GM10266 (cell line): ENCODE measurements at regions not wholly inside any gene's neighbourhood (a gene's known extent, or its start where the extent isn't known, plus 50 kb on each side); places are given as distances from the start of the nearest gene placed in this dataset.

ENCODE experiments used
- DNase-seq: peaks from one replicate; pipeline ENCODE4 v3.0.0; 2012; ENCODE audit errors: extremely low spot score
- TF ChIP-seq, protein P1 (sequence below): IDR thresholded peaks from 2 replicates; pipeline ENCODE4 v1.5.1; 2012; ENCODE audit warnings: mild to moderate bottlenecking, low read depth; ENCODE audit not compliant: control insufficient read depth, insufficient read depth; ENCODE audit errors: missing control alignments

DNA sequence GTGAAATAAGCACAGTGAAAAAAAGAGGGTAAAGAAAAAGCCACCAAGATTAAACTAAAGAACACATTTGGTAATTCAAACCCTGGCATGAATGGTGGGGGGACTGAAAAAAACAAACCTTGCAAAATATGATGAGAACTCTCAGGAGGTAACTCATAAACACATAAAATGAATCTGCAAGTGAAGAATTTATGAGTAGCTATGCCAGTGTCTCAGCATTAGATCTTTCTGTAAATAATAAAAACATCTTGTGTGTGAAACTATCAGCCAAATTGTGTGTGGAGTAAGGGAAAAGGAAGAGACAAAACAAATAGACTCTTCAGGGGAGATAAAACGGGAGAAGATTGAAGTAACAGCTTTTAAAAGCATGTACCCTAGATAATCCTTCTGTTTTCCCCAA lies 129.6 kb upstream of the SPEF2 start:
- TF ChIP-seq, protein P1, sequence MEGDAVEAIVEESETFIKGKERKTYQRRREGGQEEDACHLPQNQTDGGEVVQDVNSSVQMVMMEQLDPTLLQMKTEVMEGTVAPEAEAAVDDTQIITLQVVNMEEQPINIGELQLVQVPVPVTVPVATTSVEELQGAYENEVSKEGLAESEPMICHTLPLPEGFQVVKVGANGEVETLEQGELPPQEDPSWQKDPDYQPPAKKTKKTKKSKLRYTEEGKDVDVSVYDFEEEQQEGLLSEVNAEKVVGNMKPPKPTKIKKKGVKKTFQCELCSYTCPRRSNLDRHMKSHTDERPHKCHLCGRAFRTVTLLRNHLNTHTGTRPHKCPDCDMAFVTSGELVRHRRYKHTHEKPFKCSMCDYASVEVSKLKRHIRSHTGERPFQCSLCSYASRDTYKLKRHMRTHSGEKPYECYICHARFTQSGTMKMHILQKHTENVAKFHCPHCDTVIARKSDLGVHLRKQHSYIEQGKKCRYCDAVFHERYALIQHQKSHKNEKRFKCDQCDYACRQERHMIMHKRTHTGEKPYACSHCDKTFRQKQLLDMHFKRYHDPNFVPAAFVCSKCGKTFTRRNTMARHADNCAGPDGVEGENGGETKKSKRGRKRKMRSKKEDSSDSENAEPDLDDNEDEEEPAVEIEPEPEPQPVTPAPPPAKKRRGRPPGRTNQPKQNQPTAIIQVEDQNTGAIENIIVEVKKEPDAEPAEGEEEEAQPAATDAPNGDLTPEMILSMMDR: no peak
- DNase-seq: no peak

DNA sequence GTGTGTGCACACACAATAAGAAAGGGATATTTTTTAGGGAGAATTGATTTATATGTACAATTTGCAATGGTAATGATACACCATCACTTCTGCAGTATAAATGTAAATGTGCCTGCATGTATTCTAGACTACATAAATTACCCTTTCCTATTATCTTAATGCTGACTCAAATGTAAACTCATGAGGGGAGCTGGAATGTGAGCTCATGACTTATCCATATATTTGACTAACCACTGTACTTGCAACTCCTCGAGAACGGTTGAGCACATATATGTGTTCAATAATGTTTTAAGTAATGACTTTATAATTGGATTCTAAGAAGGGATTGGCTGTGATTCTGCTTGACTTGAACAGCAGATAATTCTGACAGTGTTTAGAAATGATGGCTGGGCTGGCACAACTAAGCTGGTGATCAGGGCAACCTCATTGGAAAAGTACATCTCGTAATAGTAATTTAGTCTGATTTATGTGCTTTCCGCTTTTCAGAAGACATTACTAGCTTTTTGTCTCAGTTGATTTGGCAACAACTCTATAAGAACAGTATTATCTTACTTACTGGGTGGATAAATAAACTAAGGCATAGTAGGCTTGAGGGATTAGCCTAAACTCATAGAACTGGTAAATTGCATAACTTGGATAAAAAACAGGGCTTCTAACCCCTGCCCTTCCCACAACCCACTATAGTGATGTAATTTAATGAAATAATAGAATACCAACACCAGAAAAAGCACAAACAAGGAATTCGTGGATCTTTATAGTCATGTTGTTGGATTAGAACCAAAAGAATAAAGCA lies 130.2 kb upstream of the SPEF2 start:
- TF ChIP-seq, protein P1: no peak
- DNase-seq: no peak

DNA sequence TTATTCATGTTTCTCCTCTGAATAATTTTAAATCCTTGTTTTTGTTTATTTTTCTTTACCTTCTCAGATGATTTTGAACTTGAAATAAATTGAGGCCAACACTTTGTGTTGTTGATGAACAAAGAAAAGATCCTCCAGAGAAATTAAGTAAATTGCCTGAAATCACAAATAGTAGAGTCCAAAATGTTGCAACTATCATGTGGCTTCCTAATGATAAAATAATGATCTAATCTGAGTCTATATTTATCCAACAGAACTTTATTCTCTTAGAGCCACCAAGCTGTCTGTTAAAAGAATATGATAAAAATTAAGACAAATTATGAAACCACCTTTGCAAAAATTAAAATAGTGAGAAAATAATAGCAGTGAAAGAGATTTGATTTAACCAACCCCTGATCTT lies 132.2 kb upstream of the SPEF2 start:
- DNase-seq: no peak
- TF ChIP-seq, protein P1: no peak

DNA sequence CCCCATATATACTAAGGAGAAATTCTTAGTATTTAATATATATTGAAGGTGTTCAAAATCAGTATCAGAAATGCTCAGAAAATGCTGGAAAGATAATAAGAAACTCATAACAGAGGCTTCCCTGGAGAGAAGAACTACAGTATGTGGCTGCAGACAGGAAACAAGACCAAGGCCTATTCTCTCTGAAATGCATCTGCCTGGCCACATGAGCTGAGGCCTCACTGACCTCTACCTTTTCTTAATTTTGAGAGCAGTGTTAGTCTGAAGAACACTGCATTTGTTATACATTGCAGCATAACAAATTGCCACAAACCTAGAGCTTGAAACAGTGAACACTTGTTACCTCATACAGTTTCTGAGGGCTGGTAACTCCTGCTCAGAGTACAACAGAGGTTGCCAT lies 133.4 kb upstream of the SPEF2 start:
- no peak for DNase-seq

DNA sequence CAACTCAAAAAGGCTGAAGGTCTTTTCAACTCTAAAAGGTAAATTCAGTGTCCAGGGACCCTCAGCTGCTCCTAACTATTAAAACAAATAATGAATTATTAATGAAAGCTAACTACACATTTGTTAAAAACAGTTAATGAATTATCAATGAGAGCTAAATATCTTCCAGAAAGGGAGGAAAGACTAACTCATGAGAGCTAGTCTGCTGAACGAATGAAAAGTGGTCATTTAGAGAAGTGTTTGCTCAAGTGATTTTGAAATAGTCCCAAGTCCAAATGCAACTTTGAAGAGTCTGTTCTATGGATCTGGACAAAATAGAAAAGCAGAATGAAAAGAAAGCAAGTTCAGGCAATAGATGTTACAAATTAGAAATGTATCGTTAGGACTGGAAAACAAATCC lies 133.9 kb upstream of the SPEF2 start:
- TF ChIP-seq, protein P1: no peak
- no peak for DNase-seq

More for the DNA sequence above, 133.4 kb upstream of the SPEF2 start:
- TF ChIP-seq, protein P1: no peak

DNA sequence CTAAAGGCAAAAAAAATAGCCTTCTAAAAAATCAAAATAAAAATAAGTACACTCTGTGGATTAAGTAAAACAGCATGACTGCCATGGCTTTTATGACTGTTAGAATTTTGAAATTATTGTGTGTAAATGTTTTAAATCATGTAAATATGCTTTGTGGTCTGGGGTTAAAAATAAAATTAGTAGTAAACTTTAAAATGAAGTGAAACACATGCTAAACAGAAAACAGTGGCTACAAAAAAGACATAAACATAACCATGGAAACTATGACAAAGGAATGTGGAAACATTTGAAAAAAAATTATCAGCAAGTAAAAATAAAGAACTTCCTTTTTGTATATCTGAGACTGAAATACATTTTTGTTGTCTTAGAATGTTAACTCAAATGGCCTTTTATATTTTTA lies 134.5 kb upstream of the SPEF2 start:
- TF ChIP-seq, protein P1: no peak
- no peak for DNase-seq

DNA sequence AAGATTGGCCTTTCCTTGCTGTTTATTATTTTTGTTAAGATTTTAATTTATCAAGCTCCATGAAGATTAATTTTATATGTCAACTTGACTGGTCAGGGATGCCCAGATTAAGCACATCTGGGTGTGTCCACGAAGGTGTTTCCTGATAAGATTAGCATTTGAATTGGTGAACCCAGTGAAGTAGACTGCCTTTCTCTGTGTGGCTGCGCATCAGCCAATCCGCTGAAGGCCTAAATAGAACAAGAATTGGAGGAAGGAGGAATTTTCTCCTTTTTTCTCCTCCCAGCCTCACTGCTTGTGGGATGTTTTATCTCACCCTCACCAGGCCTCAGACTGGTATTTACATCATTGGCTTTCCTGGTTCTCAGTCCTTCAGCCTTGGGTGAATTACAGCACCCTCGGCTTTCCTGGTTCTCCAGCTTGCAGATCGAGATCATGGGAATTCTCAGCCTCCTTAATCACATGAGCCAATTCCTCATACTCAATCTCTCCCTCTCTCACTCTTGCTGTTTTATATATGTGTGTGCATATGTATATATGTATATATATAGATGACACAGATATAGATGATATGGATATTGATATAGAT lies 135.4 kb upstream of the SPEF2 start:
- TF ChIP-seq, protein P1: no peak

More for the DNA sequence above, 135.4 kb upstream of the SPEF2 start:
- DNase-seq: no peak
